Esophagus squamous epithelium (tissue), 4 donors: ENCODE measurements at regions not wholly inside any gene's neighbourhood (a gene's known extent, or its start where the extent isn't known, plus 50 kb on each side); places are given as distances from the start of the nearest gene placed in this dataset.

ENCODE experiments used
- CTCF ChIP-seq, 6 experiments: fragments of 450-650 bp in 4 of 6; fragments of 200-600 bp in 2 of 6; sonication (generic) in 2 of 6; IDR thresholded peaks; one replicate each; pipeline ENCODE4 v1.5.1; 2016 to 2019; ENCODE audit warnings: antibody characterized with exemption in 6 of 6, mild to moderate bottlenecking in 4 of 6, moderate library complexity in 4 of 6
- POLR2A ChIP-seq, 4 donors: fragments of 450-650 bp; IDR thresholded peaks; one replicate each; pipeline ENCODE4 v1.6.1; 2017; ENCODE audit warnings: antibody characterized with exemption in 4 of 4, mild to moderate bottlenecking in 4 of 4, moderate library complexity in 3 of 4

- TF ChIP-seq CTCF (IDR thresholded peaks at IDR 0.05) (peak in 5 of 6 experiments; percentile 33 to 53 (median 36)), POLR2A (IDR thresholded peaks at IDR 0.05) (no peak)
These were observed 68.7 kb upstream of the WDR41 start for GRCh38 chr5:77560677-77561263.
